ENCODE measurements at regions not wholly inside any gene's neighbourhood (a gene's known extent, or its start where the extent isn't known, plus 50 kb on each side); places are given as distances from the start of the nearest gene placed in this dataset.
"Not testable (repeated sequence)": the region's sequence is repeated elsewhere in the genome, so short reads cannot be mapped to it uniquely, and the experiment has no call there.

GRCh38 chr18:71049893-71050292, 761.0 kb downstream of the SOCS6 start:
- DNase-seq (ENCODE audit: low read depth) = no peak
- no peak for TF ChIP-seq CTCF (conservative IDR thresholded peaks at IDR 0.05; ENCODE audit: control insufficient read depth, insufficient read depth, low read depth, low read length)
- H3K4me3 ChIP-seq (ENCODE audit: control insufficient read depth, low read depth, low read length) = no peak overlapping the region

- TF ChIP-seq CTCF (conservative IDR thresholded peaks at IDR 0.05; ENCODE audit: control insufficient read depth, insufficient read depth, low read depth, low read length) = no peak
- no peak for DNase-seq (ENCODE audit: low read depth)
- no peak overlapping the region for H3K4me3 ChIP-seq (ENCODE audit: control insufficient read depth, low read depth, low read length)
These were observed 759.0 kb downstream of the SOCS6 start for GRCh38 chr18:71047882-71048281.

GRCh38 chr18:71045331-71046065, 756.7 kb downstream of the SOCS6 start:
- no peak for TF ChIP-seq CTCF (conservative IDR thresholded peaks at IDR 0.05; ENCODE audit: control insufficient read depth, insufficient read depth, low read depth, low read length)
- DNase-seq (ENCODE audit: low read depth) = no peak
- no peak overlapping the region for H3K4me3 ChIP-seq (ENCODE audit: control insufficient read depth, low read depth, low read length)

GRCh38 chr18:71040161-71040560, 751.3 kb downstream of the SOCS6 start:
- no peak overlapping the region for H3K4me3 ChIP-seq (ENCODE audit: control insufficient read depth, low read depth, low read length)
- DNase-seq (ENCODE audit: low read depth) = peak; percentile 36
- TF ChIP-seq CTCF (conservative IDR thresholded peaks at IDR 0.05; ENCODE audit: control insufficient read depth, insufficient read depth, low read depth, low read length) = no peak

GRCh38 chr18:71038196-71038595, 749.4 kb downstream of the SOCS6 start:
- H3K4me3 ChIP-seq (ENCODE audit: control insufficient read depth, low read depth, low read length) = no peak overlapping the region
- TF ChIP-seq CTCF (conservative IDR thresholded peaks at IDR 0.05; ENCODE audit: control insufficient read depth, insufficient read depth, low read depth, low read length) = no peak
- no peak for DNase-seq (ENCODE audit: low read depth)

- H3K4me3 ChIP-seq (ENCODE audit: control insufficient read depth, low read depth, low read length) = no peak overlapping the region
- TF ChIP-seq CTCF (conservative IDR thresholded peaks at IDR 0.05; ENCODE audit: control insufficient read depth, insufficient read depth, low read depth, low read length) = no peak
- peak; percentile 32 for DNase-seq (ENCODE audit: low read depth)
These were observed 747.9 kb downstream of the SOCS6 start for GRCh38 chr18:71036783-71037182.

GRCh38 chr18:71031296-71032191, 742.7 kb downstream of the SOCS6 start:
- H3K4me3 ChIP-seq (ENCODE audit: control insufficient read depth, low read depth, low read length); DNase-seq (ENCODE audit: low read depth): not testable (repeated sequence)

GRCh38 chr18:71030085-71030484, 741.2 kb downstream of the SOCS6 start:
- not testable (repeated sequence) for H3K4me3 ChIP-seq (ENCODE audit: control insufficient read depth, low read depth, low read length)

More at GRCh38 chr18:71030085-71030484, 741.2 kb downstream of the SOCS6 start:
- DNase-seq (ENCODE audit: low read depth) = not testable (repeated sequence)
